ENCODE measurements at regions not wholly inside any gene's neighbourhood (a gene's known extent, or its start where the extent isn't known, plus 50 kb on each side); places are given as distances from the start of the nearest gene placed in this dataset.

DNA sequence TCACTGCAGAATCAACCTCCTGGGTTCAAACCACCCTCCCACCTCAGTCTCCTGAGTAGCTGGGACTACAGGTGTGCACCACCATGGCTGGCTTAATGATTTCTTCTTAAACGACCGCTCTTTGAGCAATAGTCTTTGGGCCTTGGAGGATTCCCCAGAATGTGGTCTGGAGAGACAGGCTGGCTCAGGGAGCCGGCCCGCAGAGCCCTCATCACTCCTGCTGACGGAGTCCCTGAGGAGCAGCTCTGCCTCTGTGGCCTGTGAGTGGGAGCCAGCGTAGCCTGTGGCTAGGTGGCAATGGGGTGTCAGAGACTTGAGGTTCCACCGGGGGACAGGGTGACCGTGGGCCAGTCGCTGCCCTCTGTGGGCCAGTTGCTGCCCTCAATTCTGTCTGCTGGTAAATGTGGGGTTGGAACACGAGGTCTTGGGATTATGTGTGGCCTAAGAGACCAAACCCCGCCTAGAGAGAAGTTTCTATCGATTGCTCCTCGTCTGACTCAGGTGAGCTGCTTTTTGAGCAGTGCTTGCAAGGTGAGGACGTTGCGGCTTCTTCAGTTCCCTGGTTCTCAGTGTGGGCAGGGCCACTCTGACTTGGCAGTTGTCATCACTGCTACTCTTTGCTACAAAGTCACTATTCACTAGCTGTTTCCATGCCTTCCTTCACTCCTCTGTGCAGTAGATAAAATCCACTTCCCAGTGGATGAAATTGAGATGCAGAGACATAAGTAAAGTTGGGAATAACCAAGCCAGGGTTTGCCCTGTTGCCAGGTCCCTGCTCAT, 124.8 kb upstream of the NECTIN1 start:
- no peak for DNase-seq (ENCODE audit: low spot score)

DNA sequence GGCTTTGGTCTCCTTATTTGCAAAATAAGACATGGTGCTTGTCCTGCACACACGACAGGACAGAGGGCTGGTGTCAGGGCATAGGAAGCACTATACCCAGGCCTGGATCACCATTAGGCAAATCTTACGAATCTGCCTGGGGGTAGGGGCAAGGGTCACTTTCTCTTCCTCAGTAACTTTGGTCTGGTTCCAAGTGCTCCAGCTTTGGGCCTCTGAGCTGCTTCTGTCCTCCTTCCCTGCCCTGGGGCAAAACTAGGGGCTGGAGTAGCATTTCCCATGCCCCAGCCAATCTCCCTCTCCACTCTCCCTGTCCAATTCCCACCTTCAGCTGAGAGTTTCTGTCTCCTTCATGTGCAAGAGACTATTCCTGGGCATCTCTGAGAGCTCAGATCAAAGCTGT, 123.7 kb upstream of the NECTIN1 start:
- DNase-seq (ENCODE audit: low spot score) = no peak

DNA sequence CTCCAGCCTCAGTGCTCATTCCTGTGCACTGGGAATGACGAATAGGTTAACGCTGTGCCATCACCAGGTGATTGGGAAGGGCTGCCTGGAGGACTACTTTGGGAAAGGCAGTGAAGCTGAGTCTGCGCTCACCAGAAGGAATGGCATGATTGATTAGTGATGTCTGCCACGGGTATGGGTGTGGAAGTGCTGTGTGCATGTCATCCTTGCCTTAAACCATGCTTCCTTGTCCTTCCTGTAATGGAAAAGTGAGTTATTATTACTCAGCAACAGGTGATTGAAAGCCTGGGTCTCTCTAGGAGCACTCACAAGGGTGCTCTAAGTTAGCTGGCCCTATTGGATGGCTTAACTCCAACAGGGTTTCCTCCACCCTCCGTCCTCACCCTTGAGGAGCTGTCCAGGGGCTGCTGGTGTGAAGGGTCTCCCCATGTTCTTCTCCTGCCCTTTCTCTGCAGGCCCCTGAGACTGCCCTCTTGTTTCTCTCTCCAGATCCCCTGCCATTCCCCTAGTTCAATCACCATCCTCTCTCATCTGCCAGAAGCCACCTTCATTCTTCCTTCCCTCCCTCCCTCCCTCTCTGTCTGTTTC, 121.9 kb upstream of the NECTIN1 start:
- DNase-seq (ENCODE audit: low spot score) = no peak

DNA sequence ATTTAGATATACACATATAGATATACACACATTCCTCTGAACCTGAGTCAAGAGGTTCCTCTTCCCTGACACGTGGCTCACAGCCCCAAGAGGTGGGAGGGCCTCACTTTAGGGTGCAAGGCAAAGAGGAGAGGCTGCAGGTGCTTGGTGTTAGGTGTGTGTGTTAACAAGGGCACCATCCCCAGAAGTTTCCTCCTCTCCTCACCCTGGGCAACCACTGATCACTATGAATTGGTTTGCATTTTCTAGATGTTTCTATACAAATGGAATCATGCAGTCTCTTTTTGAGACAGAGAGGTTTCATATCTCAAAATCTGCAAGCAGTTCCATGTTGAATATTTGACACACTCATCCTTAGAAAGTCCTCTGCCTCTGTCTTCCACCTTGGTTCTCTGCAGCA, 120.9 kb upstream of the NECTIN1 start:
- no peak for DNase-seq (ENCODE audit: low spot score)

DNA sequence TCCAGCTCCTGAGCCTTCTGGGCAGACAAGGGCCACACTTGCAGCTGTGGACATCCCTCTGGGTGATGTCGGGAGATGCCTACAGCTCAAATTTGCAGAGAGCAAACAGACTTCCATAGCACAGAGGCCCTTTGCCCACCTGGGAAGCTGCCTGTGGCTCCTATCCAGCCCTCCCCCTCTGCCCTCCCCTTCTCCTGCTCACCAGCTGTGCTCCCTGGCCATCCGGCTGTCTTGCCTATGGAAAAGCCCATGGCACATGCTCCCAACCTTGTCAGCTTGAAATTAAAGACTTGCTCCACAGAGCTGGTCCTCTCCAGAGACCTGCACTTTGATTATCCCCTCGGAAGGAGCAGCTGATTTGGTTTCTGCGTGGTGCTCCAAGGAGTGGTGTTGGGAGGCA, 118.9 kb upstream of the NECTIN1 start:
- DNase-seq (ENCODE audit: low spot score) = no peak

DNA sequence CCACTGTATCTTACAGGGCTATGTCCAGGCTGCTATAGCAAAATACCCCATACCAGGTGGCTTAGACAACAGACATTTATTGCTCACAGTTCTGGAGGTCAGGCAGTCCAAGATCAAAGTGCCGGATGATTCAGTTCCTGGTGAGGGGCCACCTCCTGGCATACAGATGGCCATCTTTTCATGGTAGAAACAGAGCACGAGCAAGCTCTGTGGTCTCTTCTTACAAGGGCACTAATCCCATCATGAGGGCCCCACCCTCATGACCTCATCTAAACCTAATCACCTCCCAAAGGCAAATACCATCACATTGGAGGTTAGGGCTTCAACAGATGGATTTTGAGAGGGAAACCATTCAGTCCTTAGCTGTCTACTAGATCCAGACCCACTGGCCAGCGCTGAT, 117.4 kb upstream of the NECTIN1 start:
- no peak for DNase-seq (ENCODE audit: low spot score)

DNA sequence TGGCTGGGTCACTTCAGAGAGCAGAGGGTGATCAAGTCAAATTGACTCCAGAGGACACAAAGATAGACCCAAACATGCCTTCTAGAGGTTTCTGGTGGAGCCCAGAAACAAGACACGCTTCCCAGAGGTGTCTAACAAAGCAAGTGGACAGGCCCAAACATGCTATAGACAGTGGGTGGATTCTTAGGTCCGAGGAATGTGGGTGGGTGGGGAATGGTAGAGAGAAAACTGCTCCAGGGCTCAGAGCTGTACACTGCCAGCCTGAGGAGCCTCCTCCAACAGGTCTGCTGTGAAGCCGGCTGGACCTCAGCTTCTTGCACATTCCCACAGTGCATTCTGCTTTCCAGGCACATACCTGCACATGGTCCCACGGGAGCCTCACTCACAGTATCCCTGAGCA, 116.8 kb upstream of the NECTIN1 start:
- DNase-seq (ENCODE audit: low spot score) = no peak

DNA sequence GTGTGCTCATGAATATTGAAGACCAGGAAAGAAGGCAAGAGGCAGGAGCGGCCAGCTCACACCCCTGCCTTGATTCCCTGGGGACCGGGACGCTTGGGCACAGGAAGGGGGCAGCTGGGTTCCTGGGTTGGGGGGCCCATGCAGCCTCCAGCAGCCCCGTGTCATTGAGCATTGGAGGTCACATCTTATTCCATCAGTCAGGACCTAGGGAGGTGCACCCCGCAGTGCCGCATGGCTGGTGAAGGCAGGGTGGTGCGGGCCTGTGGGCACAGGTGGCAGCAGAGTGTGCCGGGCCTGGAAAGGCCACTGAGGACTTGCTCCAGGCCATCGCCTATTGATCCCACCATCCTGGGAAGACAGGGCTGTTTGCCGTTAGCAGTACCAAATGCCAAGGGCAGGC, 116.3 kb upstream of the NECTIN1 start:
- DNase-seq (ENCODE audit: low spot score) = no peak

DNA sequence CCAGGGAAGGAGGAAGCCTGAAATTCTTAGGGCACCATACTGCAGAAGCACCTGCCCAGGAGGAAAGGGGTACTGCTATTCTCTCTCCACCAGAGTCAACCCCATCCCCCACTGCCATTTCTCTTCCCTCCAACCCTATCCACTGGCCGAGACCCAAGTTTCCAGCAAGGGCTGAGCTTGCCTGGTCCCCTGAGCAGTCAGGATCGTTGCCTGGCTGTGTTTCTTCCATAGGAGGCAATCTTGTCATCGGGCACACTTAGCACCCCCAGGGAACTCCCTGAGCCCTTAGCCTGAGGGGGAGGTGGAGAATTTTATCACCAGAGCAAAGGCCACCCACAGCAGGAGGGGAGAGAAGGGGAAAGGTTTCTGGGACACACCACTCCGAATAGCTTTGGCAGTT, 115.8 kb upstream of the NECTIN1 start:
- DNase-seq (ENCODE audit: low spot score) = no peak

DNA sequence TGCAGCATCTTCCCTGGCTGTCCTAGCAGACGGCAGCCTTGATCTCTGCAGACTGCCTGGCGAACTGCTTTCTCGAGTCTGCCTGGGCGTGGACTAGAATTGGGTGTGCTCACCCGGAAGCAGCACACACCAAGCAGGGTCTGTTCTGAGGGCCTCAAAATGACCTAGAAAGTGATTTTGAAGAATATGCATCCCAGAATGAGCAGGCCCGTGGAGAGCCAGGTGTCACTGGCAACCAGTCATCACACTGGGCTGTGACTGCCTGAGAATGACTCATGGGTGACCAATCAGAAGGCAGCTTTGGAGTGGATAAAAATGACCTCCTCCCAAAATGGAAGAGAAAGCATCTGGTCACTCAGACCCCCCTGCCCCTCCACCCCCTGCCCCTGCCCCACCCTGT, 114.9 kb upstream of the NECTIN1 start:
- no peak for DNase-seq (ENCODE audit: low spot score)

DNA sequence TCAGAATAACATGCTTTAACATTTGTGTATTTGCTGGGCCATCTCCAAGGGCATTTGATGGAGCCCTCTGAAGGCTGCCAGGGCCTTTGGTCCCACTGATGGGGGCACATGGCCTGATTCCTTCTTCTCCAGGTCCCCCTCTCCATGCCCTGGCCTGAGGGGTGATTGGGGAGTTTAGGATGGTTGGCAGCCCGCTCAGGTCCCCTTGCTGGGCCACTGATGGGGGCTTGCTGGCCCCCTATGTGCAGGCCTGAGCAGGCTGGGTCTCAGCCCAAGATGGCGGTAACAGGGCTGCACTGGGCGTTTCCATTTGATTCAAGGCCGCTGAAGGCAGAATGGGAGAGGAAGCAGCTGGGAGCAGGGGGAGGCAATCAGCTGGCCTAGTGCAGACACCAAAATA, 113.7 kb upstream of the NECTIN1 start:
- no peak for DNase-seq (ENCODE audit: low spot score)

DNA sequence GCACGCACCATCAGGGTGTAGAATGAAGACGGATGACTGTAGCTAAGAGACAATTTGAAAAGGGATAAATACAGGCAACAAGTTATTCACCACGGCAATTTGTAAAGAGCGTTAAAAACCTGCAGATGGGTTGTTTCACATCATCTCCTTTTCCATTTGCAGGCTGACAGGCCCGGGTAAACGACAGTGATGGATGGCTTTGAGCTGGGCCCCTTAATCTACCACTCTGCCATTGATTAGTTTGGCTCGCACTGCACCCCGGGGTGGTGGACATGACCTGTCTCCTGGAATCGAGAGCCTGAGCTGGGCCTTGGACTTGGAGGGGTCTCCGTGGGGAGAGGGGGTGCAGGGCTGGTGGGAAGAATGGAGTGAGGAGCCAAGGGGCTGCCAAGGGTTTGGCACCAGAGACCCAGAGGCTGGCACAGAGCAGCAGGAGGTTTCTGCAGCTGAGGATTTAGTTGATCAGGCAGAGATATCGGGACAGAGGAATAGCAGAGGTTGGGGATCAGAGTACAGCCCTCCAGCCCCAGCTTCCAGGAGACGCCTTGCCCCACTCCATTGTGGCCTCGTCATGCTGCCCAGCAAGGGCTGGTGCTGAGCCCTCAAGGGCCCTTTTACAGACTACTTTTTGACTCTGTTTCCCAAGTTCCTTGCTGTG, 110.6 kb upstream of the NECTIN1 start:
- no peak for DNase-seq (ENCODE audit: low spot score)

DNA sequence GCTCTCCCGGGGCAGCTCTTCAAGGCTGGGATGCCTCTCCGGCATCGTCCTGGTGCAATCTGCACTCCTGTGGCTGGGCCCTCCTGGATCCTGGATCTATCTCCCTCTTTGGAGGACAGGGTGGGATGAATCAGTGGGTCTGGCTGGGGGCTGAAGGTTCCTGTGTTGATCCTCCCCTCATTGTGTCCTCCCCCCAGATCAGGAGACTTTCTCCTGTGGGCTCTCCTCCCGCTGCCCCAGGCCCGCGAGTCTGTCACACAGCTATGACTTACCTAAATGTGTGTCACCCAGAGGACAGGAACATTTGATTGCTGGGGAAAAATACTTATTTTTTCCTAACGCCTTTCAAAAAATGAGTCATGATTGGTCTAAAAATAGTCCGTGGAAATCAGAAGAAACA, 106.8 kb upstream of the NECTIN1 start:
- no peak for DNase-seq (ENCODE audit: low spot score)

DNA sequence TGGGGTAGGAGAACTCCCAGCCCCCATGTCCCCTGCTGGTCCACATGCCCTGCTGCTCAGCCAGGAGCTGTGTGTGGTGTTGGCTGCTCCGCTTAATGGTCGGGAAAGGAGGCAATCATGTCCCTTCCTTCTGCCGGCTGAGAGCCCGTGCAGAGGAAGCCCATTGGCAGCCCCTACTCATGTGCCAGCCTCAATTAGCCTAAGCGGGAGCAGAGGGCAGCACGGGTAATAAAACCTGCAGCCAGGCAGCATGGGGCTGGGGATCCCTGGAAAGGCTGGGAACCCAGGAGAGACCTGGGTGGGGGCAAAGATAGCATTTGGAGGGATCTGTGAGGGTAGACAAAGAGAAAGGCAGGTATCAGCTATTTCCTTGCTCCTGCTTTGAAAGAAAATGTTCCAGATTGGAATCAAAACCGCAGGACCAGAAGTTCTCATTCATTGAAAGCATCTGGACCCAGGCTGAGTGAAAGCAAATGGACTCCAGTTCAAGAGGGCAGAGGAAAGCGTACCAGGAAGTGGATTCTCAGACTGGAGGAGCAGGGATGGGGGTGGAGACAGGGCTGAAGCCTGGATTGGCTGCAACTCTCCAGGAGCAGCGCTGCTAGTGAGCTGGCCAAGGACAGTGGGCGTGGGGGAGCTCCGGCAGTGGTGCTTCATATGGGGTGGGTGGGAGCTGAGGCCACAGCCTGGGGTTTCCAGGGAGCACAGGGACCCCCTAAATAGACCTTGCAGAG, 103.4 kb upstream of the NECTIN1 start:
- DNase-seq (ENCODE audit: low spot score) = no peak

DNA sequence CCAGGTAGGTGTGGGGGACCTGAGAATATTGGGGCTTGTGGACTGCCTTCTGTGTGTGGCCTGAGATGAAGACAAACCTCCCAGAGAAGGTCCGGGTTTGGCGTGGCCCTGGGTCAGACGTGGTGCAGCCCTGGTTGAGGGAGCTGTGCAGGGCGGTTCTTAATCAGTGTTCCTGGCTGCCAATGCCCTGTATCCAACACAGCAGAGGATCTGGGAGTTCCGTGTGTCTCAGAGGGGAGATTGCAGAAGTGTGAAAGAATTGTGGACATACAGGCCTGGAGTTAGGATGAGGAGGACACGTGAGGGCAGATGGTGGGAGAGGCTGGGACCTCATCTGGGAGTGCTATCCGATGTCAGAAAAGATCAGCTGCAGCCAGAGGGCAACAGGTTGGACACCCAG, 102.0 kb upstream of the NECTIN1 start:
- no peak for DNase-seq (ENCODE audit: low spot score)

DNA sequence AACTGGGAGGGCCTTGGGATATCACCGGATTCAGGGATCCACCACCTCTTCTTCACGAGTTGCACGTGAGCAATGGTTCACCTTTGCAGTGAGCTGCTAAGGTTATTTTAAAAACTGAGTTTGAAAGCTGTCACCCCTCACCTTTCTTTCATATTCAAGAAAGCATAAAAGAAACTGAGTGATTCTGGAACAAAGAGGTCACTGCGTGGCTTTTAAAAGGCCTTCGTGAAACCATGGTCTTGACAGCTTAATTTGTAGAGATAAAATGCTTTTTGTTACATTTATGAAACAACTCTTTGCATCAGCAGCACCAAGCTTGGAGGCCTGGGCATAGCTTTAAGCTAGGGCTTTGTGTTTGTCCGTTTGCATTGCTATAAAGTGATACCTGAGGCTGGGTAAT, 101.4 kb upstream of the NECTIN1 start:
- no peak for DNase-seq (ENCODE audit: low spot score)

DNA sequence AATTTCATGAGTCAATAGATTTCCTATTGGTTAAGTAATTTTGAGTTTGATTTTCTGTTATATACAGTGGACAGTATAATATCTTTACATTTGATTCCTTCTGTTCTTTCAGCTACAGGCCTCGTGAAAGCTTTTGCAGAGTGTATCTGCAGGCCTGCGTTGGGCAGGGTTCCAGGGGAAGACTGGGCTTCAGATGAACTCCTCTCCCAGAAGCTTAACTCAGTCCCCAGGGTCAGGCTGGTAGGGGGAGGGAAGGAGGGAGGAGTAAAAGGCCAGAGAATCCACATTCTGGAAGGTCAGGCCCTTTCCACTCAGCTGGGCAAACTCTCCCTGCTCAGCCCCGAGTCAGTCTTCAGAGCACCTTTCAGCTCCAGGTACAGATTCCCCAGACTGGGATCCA, 100.4 kb upstream of the NECTIN1 start:
- no peak for DNase-seq (ENCODE audit: low spot score)

DNA sequence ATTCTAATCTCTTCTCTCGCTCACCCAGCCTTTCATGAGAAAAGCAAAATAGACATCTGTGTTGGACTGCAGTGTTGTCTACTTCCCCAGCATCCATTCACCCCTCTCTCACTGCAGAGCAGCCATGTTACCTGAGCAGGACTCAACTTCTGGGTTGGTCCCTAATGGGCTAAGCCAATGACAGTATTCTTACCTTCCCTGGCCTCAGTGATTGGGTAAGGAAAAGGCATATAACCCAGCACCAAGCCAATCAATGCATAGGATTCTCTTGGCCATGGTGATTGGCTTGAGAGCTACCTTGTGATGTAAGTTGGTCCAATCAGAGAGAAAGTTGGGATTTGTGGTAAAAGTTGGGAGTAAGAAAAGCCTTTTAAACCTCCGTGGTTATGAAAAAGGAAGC, 99.8 kb upstream of the NECTIN1 start:
- DNase-seq (ENCODE audit: low spot score) = no peak

DNA sequence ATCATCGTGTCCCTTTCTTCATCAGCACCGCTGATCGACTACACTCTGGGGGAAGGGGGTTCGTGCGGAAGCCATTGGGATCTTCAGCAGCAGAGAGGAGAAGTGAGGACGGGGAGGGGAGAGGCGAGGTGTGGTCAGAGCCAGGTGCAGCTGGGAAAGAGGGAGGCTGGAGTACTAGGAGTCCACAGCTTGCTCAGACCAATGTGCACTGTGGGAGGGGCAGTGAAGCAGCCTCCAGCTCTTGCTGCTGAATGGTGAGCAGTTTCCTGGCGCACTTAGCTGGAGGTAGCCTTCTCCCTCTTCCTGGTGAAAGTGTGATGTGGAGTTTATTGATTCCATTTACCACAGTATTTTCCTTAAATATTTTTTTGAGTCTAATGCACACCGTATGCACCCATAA, 99.0 kb upstream of the NECTIN1 start:
- DNase-seq (ENCODE audit: low spot score) = no peak

DNA sequence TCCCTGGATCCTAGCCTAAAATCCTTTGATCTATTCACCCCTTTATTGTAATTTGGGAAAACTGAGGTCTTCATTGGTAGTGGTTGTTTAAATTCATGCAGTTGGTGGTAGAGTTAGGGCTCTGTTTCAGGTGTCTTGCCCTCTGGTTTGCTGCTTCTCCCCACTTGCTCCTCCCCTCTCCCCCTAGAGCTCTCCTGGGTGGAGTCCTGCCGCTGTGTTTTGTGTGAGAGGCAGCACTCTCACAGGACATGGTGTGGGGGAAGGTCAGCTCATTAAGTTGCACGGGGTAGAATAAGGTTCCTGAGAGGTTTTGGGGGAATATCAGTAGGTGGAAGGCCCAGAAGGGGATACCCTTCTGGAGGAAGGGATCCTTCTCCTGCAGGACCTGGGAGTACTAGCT, 98.1 kb upstream of the NECTIN1 start:
- DNase-seq (ENCODE audit: low spot score) = no peak

DNA sequence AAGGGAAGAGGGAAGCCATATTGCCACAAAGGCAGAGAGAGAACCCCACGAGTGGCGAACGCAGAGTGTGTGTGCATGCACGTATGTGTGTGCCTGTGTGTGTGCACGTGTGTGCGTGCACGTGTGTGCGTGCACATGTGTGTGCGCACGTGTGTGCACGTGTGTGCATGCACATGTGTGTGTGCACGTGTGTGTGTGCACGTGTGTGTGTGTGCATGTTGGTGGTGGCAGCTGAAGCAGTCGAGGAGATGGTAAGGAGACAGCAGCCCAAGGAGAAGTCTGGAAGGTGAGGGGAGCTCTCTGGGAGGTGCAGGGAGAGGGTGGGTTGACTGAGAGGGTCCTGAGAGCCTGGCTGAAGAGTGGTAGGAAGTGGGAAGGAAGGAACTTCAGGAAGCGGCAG, 94.1 kb upstream of the NECTIN1 start:
- DNase-seq (ENCODE audit: low spot score) = no peak

DNA sequence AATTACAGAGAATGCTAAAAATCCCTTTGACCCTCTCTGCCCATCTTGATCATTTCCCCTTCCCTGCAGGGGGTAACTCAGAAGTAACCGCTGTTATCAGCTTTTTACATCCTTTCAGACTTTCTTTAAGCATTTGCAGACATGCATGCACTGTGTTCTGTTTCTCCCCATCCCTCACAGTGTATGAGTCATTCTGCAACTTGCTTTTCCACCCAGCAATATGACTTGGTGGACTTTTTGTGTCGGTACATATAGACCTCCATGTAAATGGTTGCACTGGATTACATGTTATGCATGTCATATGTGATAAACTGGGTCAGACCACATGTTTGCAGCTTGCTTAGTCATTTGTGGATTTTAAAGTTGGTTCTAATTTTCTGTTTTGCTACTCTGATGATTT, 87.7 kb upstream of the NECTIN1 start:
- no peak for DNase-seq (ENCODE audit: low spot score)

DNA sequence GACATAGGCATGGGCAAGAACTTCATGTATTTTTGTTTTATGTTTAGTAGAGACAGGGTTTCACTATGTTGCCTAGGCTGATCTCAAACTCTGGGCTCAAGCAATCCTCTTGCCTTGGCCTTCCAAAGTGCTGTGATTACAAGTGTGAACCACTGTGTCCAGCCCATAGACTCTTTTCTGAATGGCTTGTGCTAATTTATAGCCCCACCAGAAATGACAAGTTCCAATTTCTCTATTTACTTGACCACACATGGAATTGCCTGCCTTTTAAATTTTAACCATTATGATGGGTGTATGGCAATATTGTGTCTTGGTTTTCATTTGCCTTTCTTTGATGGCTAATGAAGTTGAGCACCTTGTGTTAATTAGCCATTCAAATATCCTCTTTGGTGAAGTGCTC, 85.8 kb upstream of the NECTIN1 start:
- DNase-seq (ENCODE audit: low spot score) = no peak

All from COLO829 (cell line).